Osteocyte (in vitro differentiated cells): ENCODE measurements at regions not wholly inside any gene's neighbourhood (a gene's known extent, or its start where the extent isn't known, plus 50 kb on each side); places are given as distances from the start of the nearest gene placed in this dataset.

ENCODE experiments used
- DNase-seq: peaks from one replicate; pipeline ENCODE4 v3.0.0; 2021; ENCODE audit warnings: mixed read lengths; ENCODE audit not compliant: unreplicated experiment; ENCODE audit errors: extremely low spot score
- H3K27ac Mint-ChIP-seq: one replicate; pipeline ENCODE4 v1.8.0; 2021; ENCODE audit warnings: mild to moderate bottlenecking, mixed read lengths; ENCODE audit not compliant: unreplicated experiment
- H3K27me3 Mint-ChIP-seq: one replicate; pipeline ENCODE4 v1.8.0; 2021; ENCODE audit warnings: mixed read lengths; ENCODE audit not compliant: unreplicated experiment
- H3K36me3 Mint-ChIP-seq: one replicate; pipeline ENCODE4 v1.8.0; 2021; ENCODE audit warnings: mixed read lengths; ENCODE audit not compliant: unreplicated experiment
- H3K4me1 Mint-ChIP-seq: one replicate; pipeline ENCODE4 v1.8.0; 2021; ENCODE audit warnings: mixed read lengths; ENCODE audit not compliant: unreplicated experiment
- H3K4me3 Mint-ChIP-seq: one replicate; pipeline ENCODE4 v1.8.0; 2021; ENCODE audit warnings: mild to moderate bottlenecking, moderate library complexity, mixed read lengths; ENCODE audit not compliant: unreplicated experiment
- H3K9me3 Mint-ChIP-seq: one replicate; pipeline ENCODE4 v1.8.0; 2021; ENCODE audit warnings: mixed read lengths; ENCODE audit not compliant: unreplicated experiment
- CTCF ChIP-seq: fragments of 200-600 bp; sonication (generic); IDR thresholded peaks from 2 replicates; pipeline ENCODE4 v1.5.0; 2021; ENCODE audit warnings: antibody characterized with exemption, mild to moderate bottlenecking, moderate library complexity

DNA sequence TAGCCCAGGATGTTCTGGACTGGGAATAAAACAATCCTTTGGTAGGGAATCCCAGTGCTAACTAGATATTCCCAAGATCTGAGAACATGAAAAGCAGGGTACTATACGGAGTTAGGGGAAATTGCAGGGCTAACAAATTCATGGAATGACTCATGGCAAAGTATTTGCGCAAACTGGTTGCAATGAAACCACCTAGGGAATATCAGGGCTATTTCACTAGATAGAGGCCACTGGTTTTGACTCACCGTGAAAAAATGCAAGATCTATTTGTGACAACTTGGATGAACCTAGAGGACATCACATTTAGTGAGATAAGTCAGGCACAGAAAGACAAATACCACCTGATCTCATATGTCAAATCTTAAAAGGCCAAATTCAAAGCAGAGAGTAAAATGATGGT lies 233.3 kb downstream of the MBD2 start:
- no peaks in the 10 kb centered on the region for H3K4me1 Mint-ChIP-seq

GRCh38 chr18:53990485-53990884 lies 234.0 kb downstream of the MBD2 start:
- Mint-ChIP-seq H3K36me3 (no peaks in the 10 kb centered on the region), H3K4me1 (no peaks in the 10 kb centered on the region), H3K27ac (no peak overlapping the region), H3K9me3 (no peaks in the 10 kb centered on the region), H3K4me3 (no peak overlapping the region), H3K27me3 (no peaks in the 10 kb centered on the region)
- no peak for DNase-seq
- TF ChIP-seq CTCF = no peak

More for the DNA sequence above, 233.3 kb downstream of the MBD2 start:
- H3K4me3 Mint-ChIP-seq = no peak overlapping the region
- H3K36me3 Mint-ChIP-seq = no peaks in the 10 kb centered on the region
- H3K27me3 Mint-ChIP-seq = no peaks in the 10 kb centered on the region
- TF ChIP-seq CTCF = no peak
- H3K9me3 Mint-ChIP-seq = no peaks in the 10 kb centered on the region
- no peak for DNase-seq
- H3K27ac Mint-ChIP-seq = no peak overlapping the region

DNA sequence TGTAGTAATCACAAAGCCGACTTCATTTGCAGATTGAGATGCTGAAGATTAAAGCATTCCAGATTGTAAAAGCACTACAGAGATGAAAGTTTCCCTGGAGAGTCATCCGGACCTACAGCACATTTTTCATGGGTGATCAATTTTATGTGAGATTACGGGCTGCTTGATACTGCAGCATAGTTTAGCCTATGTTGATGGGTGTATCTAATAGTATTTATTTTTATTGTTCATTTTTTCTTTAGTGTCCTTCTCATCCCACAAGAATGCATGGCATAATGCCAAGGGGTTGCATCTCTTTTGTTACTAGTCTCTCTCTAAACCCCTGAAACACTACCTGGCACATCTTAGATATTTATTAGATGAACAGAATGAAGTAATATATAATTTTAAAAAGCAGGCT lies 240.4 kb downstream of the MBD2 start:
- Mint-ChIP-seq H3K27me3 (no peaks in the 10 kb centered on the region), H3K4me3 (no peak overlapping the region), H3K4me1 (no peaks in the 10 kb centered on the region), H3K27ac (no peak overlapping the region), H3K9me3 (peaks cover 14% of the 10 kb centered on the region), H3K36me3 (no peaks in the 10 kb centered on the region)
- no peak for TF ChIP-seq CTCF
- no peak for DNase-seq

DNA sequence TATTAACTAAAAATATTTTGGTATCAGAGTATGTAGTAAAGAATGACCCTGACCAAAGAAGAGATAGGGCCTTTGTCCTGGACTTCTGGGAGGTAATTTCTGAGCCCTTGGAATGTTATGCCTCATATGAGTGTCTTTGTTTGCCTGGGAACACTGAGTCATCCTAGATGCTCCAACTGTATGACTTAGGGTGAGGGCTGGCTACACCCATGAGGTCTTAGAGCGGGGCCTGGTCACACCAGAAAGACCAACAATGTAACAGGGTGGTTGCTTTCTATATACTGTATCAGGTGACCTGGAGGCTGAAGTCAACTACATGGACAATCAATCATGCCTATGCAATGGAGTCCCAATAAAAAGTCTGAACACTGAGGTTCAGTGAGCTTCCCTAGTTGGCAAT lies 253.1 kb downstream of the MBD2 start:
- no peaks in the 10 kb centered on the region for H3K4me1 Mint-ChIP-seq
- no peak overlapping the region for H3K4me3 Mint-ChIP-seq
- no peak for TF ChIP-seq CTCF
- H3K27ac Mint-ChIP-seq = no peak overlapping the region
- peaks cover 10% of the 10 kb centered on the region for H3K9me3 Mint-ChIP-seq
- no peaks in the 10 kb centered on the region for H3K27me3 Mint-ChIP-seq
- no peaks in the 10 kb centered on the region for H3K36me3 Mint-ChIP-seq
- DNase-seq = no peak

- H3K4me1 Mint-ChIP-seq = no peaks in the 10 kb centered on the region
- DNase-seq = no peak
- H3K9me3 Mint-ChIP-seq = peaks cover 8% of the 10 kb centered on the region
- H3K4me3 Mint-ChIP-seq = no peak overlapping the region
- H3K36me3 Mint-ChIP-seq = no peaks in the 10 kb centered on the region
- TF ChIP-seq CTCF = no peak
- no peak overlapping the region for H3K27ac Mint-ChIP-seq
- no peaks in the 10 kb centered on the region for H3K27me3 Mint-ChIP-seq
Measured at GRCh38 chr18:53952700-53953099, 271.8 kb downstream of the MBD2 start.
